H1 (cell line): ENCODE measurements at regions not wholly inside any gene's neighbourhood (a gene's known extent, or its start where the extent isn't known, plus 50 kb on each side); places are given as distances from the start of the nearest gene placed in this dataset.

Experiments
- CTCF ChIP-seq, 3 experiments: IDR thresholded peaks; 1 replicate in 2 of 3; 2 replicates in 1 of 3; pipeline versions ENCODE4 v1.5.1 to v1.6.1; 2011; ENCODE audit warnings: low read length in 3 of 3, mild to moderate bottlenecking in 3 of 3, inconsistent platforms in 2 of 3, low read depth in 1 of 3, moderate library complexity in 1 of 3; ENCODE audit not compliant: insufficient read depth in 1 of 3; ENCODE audit errors: control extremely low read depth in 1 of 3
- EP300 ChIP-seq, 2 experiments: IDR thresholded peaks; 1 replicate in 1 of 2; 2 replicates in 1 of 2; pipeline ENCODE4 v1.6.1; 2011 to 2012; ENCODE audit warnings: low read depth in 2 of 2, low read length in 2 of 2, mild to moderate bottlenecking in 2 of 2, borderline replicate concordance in 1 of 2, inconsistent platforms in 1 of 2, moderate library complexity in 1 of 2
- EZH2 ChIP-seq: fragments of 200-600 bp; sonication (generic); IDR thresholded peaks from 2 replicates; pipeline ENCODE4 v1.7.1; 2012; ENCODE audit warnings: low read depth, mild to moderate bottlenecking, moderate library complexity, low read length, inconsistent platforms; ENCODE audit not compliant: severe bottlenecking
- SUZ12 ChIP-seq: fragments of 200-600 bp; sonication (generic); IDR thresholded peaks from 2 replicates; pipeline ENCODE4 v1.6.1; 2012; ENCODE audit warnings: mild to moderate bottlenecking, inconsistent platforms, low read length, moderate library complexity, mixed read lengths
- TF ChIP-seq, protein P1 (sequence below): IDR thresholded peaks from 2 replicates; pipeline ENCODE4 v1.6.1; 2012; ENCODE audit warnings: inconsistent platforms

DNA sequence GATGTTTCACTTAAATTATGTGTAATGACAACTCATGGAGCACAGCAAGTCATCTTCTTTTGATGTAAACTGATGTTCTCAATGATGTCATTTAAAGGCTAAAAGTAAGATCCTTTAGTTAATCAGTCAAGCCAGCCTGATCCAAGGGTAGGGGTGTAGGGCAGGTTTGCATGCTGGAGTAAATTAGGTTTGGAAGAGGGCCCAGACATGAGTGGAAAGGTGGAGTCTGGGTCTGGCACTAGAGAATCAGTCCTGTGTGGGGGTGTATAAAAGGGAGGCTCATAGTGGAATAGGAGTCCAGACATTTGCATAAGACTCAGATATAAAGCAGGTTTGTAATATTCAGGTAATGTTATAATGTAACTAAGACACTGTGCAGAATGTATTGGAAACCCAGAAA lies 88.8 kb upstream of the NYAP2 start:
- TF ChIP-seq SUZ12 (no peak), EZH2 (no peak), EP300 (IDR thresholded peaks at IDR 0.05; ENCODE audit: borderline replicate concordance in 1 of 2, low read depth in 2 of 2, low read length in 2 of 2) (no peak), CTCF (IDR thresholded peaks at IDR 0.05; ENCODE audit: control extremely low read depth in 1 of 3, insufficient read depth in 1 of 3, low read depth in 1 of 3, low read length in 3 of 3) (no peak)
- TF ChIP-seq, protein P1, sequence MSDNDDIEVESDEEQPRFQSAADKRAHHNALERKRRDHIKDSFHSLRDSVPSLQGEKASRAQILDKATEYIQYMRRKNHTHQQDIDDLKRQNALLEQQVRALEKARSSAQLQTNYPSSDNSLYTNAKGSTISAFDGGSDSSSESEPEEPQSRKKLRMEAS: no peak
